Activated T-cell treated with anti-CD3 and anti-CD28 coated beads, Interleukin-2, amount 50 U/mL, for 48 hours (primary cell): ENCODE measurements at regions not wholly inside any gene's neighbourhood (a gene's known extent, or its start where the extent isn't known, plus 50 kb on each side); places are given as distances from the start of the nearest gene placed in this dataset.
"Not testable (repeated sequence)": the region's sequence is repeated elsewhere in the genome, so short reads cannot be mapped to it uniquely, and the experiment has no call there.

Experiments
- DNase-seq, 2 experiments: peaks; one replicate each; pipeline ENCODE4 v3.0.0-alpha.2; 2020

GRCh38 chr21:28699186-28699585, 293.5 kb downstream of the LTN1 start:
- no peak for DNase-seq

- DNase-seq: no peak
These were observed 295.8 kb downstream of the LTN1 start for GRCh38 chr21:28696844-28697410.

- no peak for DNase-seq
These were observed 299.2 kb downstream of the LTN1 start for GRCh38 chr21:28693476-28693875.

GRCh38 chr21:28690196-28690595, 302.5 kb downstream of the LTN1 start:
- DNase-seq: no peak

GRCh38 chr21:28688381-28688780, 304.3 kb downstream of the LTN1 start:
- no peak for DNase-seq

- no peak for DNase-seq
These were observed 305.1 kb downstream of the LTN1 start for GRCh38 chr21:28687586-28687985.

GRCh38 chr21:28683982-28684752, 308.5 kb downstream of the LTN1 start:
- DNase-seq: no peak

- DNase-seq: not testable (repeated sequence)
These were observed 309.8 kb downstream of the LTN1 start for GRCh38 chr21:28682884-28683283.

- DNase-seq: not testable (repeated sequence)
These were observed 315.6 kb downstream of the LTN1 start for GRCh38 chr21:28677096-28677495.

GRCh38 chr21:28675331-28676041, 317.2 kb downstream of the LTN1 start:
- DNase-seq: no peak

GRCh38 chr21:28674763-28675162, 317.9 kb downstream of the LTN1 start:
- DNase-seq: no peak

GRCh38 chr21:28671549-28672195, 321.0 kb downstream of the LTN1 start:
- no peak for DNase-seq

GRCh38 chr21:28669971-28670653, 322.6 kb downstream of the LTN1 start:
- DNase-seq: no peak

- DNase-seq: no peak
These were observed 323.4 kb downstream of the LTN1 start for GRCh38 chr21:28669321-28669720.

GRCh38 chr21:28663754-28664153, 328.9 kb downstream of the LTN1 start:
- DNase-seq: no peak

GRCh38 chr21:28663111-28663693, 329.5 kb downstream of the LTN1 start:
- DNase-seq: no peak

- DNase-seq: no peak
These were observed 335.1 kb downstream of the LTN1 start for GRCh38 chr21:28657566-28657965.

- no peak for DNase-seq
These were observed 337.2 kb downstream of the LTN1 start for GRCh38 chr21:28655471-28655870.

- DNase-seq: no peak
These were observed 338.3 kb downstream of the LTN1 start for GRCh38 chr21:28654406-28654805.

- no peak for DNase-seq
These were observed 347.9 kb downstream of the LTN1 start for GRCh38 chr21:28644762-28645161.

- no peak for DNase-seq
These were observed 349.8 kb downstream of the LTN1 start for GRCh38 chr21:28642891-28643290.

GRCh38 chr21:28641731-28642130, 350.9 kb downstream of the LTN1 start:
- no peak for DNase-seq

GRCh38 chr21:28640326-28640725, 352.4 kb downstream of the LTN1 start:
- no peak for DNase-seq
